ENCODE measurements at regions not wholly inside any gene's neighbourhood (a gene's known extent, or its start where the extent isn't known, plus 50 kb on each side); places are given as distances from the start of the nearest gene placed in this dataset.

DNA sequence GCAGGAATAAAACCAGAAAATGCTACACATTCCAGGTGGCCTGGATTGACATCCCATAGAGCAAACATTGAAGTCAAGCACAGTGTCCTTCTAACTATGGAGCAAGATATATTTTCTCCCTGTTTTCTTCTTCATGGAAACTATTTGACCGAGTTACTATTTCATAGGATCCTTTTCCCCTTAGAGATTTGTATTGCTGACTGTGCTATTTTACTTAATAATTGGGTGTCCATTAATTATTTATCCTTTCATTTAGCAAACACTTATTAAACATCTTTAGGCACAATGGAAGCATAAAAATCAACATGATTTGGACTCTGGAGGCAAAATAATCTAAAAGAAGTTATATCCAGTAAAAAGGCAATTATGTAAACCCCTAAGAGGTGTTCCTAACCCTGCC, 782.8 kb upstream of the ACVR2A start:
- Histone ChIP-seq H3K4me1 (ENCODE audit: insufficient read depth, low read length) (no peaks in the 10 kb centered on the region), H3K9me3 (ENCODE audit: low read length) (no peaks in the 10 kb centered on the region), H3K27ac (ENCODE audit: low read length) (no peak overlapping the region), H3K27me3 (ENCODE audit: low read length) (no peaks in the 10 kb centered on the region), H3K9ac (ENCODE audit: low read length) (no peak overlapping the region), H2AFZ (ENCODE audit: low read length) (no peak overlapping the region), H3K4me2 (ENCODE audit: low read length) (no peak overlapping the region), H3K9me2 (replicated peaks; ENCODE audit: low read length) (no peaks in the 10 kb centered on the region), H3K79me2 (ENCODE audit: low read length) (no peaks in the 10 kb centered on the region), H3K4me3 (ENCODE audit: low read length) (no peak overlapping the region), H3F3A (ENCODE audit: low read length, unreplicated experiment) (no peaks in the 10 kb centered on the region), H3K36me3 (ENCODE audit: low read depth, low read length) (no peaks in the 10 kb centered on the region), H4K20me1 (ENCODE audit: low read length) (no peaks in the 10 kb centered on the region)
- intact Hi-C loops (cut with micrococcal nuclease) = no loop called here
- TF ChIP-seq EZH2phosphoT487 (IDR thresholded peaks at IDR 0.05; ENCODE audit: borderline replicate concordance, low read length) = no peak
- TF ChIP-seq, protein P1, sequence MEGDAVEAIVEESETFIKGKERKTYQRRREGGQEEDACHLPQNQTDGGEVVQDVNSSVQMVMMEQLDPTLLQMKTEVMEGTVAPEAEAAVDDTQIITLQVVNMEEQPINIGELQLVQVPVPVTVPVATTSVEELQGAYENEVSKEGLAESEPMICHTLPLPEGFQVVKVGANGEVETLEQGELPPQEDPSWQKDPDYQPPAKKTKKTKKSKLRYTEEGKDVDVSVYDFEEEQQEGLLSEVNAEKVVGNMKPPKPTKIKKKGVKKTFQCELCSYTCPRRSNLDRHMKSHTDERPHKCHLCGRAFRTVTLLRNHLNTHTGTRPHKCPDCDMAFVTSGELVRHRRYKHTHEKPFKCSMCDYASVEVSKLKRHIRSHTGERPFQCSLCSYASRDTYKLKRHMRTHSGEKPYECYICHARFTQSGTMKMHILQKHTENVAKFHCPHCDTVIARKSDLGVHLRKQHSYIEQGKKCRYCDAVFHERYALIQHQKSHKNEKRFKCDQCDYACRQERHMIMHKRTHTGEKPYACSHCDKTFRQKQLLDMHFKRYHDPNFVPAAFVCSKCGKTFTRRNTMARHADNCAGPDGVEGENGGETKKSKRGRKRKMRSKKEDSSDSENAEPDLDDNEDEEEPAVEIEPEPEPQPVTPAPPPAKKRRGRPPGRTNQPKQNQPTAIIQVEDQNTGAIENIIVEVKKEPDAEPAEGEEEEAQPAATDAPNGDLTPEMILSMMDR (conservative IDR thresholded peaks at IDR 0.05; ENCODE audit: low read depth, low read length) = no peak
- TF ChIP-seq EZH2 (IDR thresholded peaks at IDR 0.05; ENCODE audit: low read length, unreplicated experiment) = no peak
- no TSS peak for BruUV-seq (replicated peaks)
- DNase-seq = no peak
- CTCF ChIA-PET = no interaction called here
- no peak for ATAC-seq
- POLR2A ChIA-PET (ENCODE audit: unreplicated experiment) = no interaction called here

GRCh38 chr2:147061269-147061668, 783.6 kb upstream of the ACVR2A start:
- no peaks in the 10 kb centered on the region for H4K20me1 ChIP-seq (ENCODE audit: low read length)
- no peak for ATAC-seq
- no peak overlapping the region for H3K4me3 ChIP-seq (ENCODE audit: low read length)
- no peaks in the 10 kb centered on the region for H3K79me2 ChIP-seq (ENCODE audit: low read length)
- H3K9me3 ChIP-seq (ENCODE audit: low read length) = no peaks in the 10 kb centered on the region
- no peaks in the 10 kb centered on the region for H3K36me3 ChIP-seq (ENCODE audit: low read depth, low read length)
- no peak overlapping the region for H3K9ac ChIP-seq (ENCODE audit: low read length)
- no TSS peak for BruUV-seq (replicated peaks)
- no peak overlapping the region for H2AFZ ChIP-seq (ENCODE audit: low read length)
- ChIA-PET CTCF (no interaction called here), POLR2A (ENCODE audit: unreplicated experiment) (no interaction called here)
- intact Hi-C loops (cut with micrococcal nuclease) = no loop called here
- no peak for DNase-seq
- H3K27me3 ChIP-seq (ENCODE audit: low read length) = no peaks in the 10 kb centered on the region
- H3K4me2 ChIP-seq (ENCODE audit: low read length) = no peak overlapping the region
- no peak overlapping the region for H3K27ac ChIP-seq (ENCODE audit: low read length)
- no peak for TF ChIP-seq EZH2 (IDR thresholded peaks at IDR 0.05; ENCODE audit: low read length, unreplicated experiment)
- TF ChIP-seq, protein P1 (conservative IDR thresholded peaks at IDR 0.05; ENCODE audit: low read depth, low read length) = no peak
- TF ChIP-seq EZH2phosphoT487 (IDR thresholded peaks at IDR 0.05; ENCODE audit: borderline replicate concordance, low read length) = no peak
- H3K9me2 ChIP-seq (replicated peaks; ENCODE audit: low read length) = no peaks in the 10 kb centered on the region
- H3K4me1 ChIP-seq (ENCODE audit: insufficient read depth, low read length) = no peaks in the 10 kb centered on the region
- H3F3A ChIP-seq (ENCODE audit: low read length, unreplicated experiment) = no peaks in the 10 kb centered on the region

DNA sequence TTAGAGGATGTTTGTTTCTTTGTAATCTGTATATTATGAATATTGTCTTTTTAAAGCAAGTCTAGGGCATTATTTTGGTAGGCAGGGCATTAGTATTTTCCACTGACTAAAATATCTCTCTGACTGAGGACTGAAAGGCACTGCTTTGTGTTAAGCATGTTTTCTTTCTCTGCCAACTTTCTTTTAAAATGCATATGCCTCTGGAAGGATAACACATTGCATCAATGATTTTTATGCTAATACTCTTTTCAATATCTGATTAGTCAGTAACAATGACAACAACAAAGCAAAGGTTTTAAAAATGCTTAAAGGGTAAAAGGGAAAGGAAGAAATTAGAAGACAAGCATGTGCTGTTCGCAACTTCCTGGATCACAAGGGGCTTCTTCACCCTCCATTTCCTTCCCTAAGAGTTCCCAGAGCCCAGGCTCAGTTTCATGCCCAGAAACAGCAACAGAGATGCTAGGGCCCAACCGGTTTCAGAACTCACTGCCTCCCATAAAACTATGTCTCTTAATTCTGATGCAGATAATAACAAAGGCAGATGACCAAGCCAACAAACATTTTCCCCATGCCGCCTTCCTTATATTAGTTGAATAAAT, 786.8 kb upstream of the ACVR2A start:
- Histone ChIP-seq H3K27me3 (ENCODE audit: low read length) (no peaks in the 10 kb centered on the region), H3K9me2 (replicated peaks; ENCODE audit: low read length) (no peaks in the 10 kb centered on the region), H3K9ac (ENCODE audit: low read length) (no peak overlapping the region), H3F3A (ENCODE audit: low read length, unreplicated experiment) (no peaks in the 10 kb centered on the region), H3K9me3 (ENCODE audit: low read length) (no peaks in the 10 kb centered on the region), H3K79me2 (ENCODE audit: low read length) (no peaks in the 10 kb centered on the region), H3K36me3 (ENCODE audit: low read depth, low read length) (no peaks in the 10 kb centered on the region), H4K20me1 (ENCODE audit: low read length) (no peaks in the 10 kb centered on the region), H3K4me1 (ENCODE audit: insufficient read depth, low read length) (no peaks in the 10 kb centered on the region), H3K4me3 (ENCODE audit: low read length) (no peak overlapping the region), H3K4me2 (ENCODE audit: low read length) (no peak overlapping the region), H2AFZ (ENCODE audit: low read length) (no peak overlapping the region), H3K27ac (ENCODE audit: low read length) (no peak overlapping the region)
- TF ChIP-seq EZH2 (IDR thresholded peaks at IDR 0.05; ENCODE audit: low read length, unreplicated experiment) = no peak
- no peak for TF ChIP-seq EZH2phosphoT487 (IDR thresholded peaks at IDR 0.05; ENCODE audit: borderline replicate concordance, low read length)
- TF ChIP-seq, protein P1 (conservative IDR thresholded peaks at IDR 0.05; ENCODE audit: low read depth, low read length) = no peak
- ATAC-seq (no peak), DNase-seq (no peak)
- BruUV-seq (replicated peaks) = no TSS peak
- intact Hi-C loops (cut with micrococcal nuclease) = no loop called here
- POLR2A ChIA-PET (ENCODE audit: unreplicated experiment) = no interaction called here
- CTCF ChIA-PET = no interaction called here

All from PC-3 (cell line).